ENCODE measurements at regions not wholly inside any gene's neighbourhood (a gene's known extent, or its start where the extent isn't known, plus 50 kb on each side); places are given as distances from the start of the nearest gene placed in this dataset.

DNA sequence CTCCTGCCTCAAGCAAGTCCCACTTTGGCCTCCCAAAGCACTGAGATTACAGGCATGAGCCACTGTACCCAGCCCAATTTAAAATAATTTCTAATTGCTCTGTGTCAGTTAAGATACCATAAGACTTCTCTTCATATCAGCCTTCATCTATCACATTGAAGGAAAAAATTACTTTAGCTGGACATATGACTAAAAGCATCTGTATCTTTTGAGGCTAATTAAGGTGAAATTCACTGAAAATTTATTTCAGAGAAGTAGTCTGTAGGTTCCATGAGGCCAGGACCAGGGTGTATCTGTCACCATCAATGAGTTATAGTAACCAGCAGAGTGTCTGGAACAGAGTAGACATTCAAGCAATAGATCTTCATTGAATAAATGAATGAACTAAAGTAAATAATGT, 205.2 kb upstream of the PHYHIPL start:
- peaks cover 0 to 6% (median 0%) of the 10 kb centered on the region in 4 donors for H3K4me1 ChIP-seq
- intact Hi-C loops (cut with DNase I; ENCODE audit: low total_unique reads): no loop called here
- no peak overlapping the region for H3K27ac ChIP-seq
- TF ChIP-seq, protein P1, sequence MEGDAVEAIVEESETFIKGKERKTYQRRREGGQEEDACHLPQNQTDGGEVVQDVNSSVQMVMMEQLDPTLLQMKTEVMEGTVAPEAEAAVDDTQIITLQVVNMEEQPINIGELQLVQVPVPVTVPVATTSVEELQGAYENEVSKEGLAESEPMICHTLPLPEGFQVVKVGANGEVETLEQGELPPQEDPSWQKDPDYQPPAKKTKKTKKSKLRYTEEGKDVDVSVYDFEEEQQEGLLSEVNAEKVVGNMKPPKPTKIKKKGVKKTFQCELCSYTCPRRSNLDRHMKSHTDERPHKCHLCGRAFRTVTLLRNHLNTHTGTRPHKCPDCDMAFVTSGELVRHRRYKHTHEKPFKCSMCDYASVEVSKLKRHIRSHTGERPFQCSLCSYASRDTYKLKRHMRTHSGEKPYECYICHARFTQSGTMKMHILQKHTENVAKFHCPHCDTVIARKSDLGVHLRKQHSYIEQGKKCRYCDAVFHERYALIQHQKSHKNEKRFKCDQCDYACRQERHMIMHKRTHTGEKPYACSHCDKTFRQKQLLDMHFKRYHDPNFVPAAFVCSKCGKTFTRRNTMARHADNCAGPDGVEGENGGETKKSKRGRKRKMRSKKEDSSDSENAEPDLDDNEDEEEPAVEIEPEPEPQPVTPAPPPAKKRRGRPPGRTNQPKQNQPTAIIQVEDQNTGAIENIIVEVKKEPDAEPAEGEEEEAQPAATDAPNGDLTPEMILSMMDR (IDR thresholded peaks at IDR 0.05): no peak
- no peak for TF ChIP-seq POLR2A (IDR thresholded peaks at IDR 0.05)
- no peak for TF ChIP-seq EP300 (IDR thresholded peaks at IDR 0.05)
- TF ChIP-seq POLR2AphosphoS5 (IDR thresholded peaks at IDR 0.05): no peak
- no peak for DNase-seq
- H3K4me3 ChIP-seq: no peak overlapping the region
- H3K36me3 ChIP-seq: no peaks in the 10 kb centered on the region
- peaks cover 0 to 4% (median 0%) of the 10 kb centered on the region in 3 donors for H3K27me3 ChIP-seq
- no peaks in the 10 kb centered on the region for H3K9me3 ChIP-seq

DNA sequence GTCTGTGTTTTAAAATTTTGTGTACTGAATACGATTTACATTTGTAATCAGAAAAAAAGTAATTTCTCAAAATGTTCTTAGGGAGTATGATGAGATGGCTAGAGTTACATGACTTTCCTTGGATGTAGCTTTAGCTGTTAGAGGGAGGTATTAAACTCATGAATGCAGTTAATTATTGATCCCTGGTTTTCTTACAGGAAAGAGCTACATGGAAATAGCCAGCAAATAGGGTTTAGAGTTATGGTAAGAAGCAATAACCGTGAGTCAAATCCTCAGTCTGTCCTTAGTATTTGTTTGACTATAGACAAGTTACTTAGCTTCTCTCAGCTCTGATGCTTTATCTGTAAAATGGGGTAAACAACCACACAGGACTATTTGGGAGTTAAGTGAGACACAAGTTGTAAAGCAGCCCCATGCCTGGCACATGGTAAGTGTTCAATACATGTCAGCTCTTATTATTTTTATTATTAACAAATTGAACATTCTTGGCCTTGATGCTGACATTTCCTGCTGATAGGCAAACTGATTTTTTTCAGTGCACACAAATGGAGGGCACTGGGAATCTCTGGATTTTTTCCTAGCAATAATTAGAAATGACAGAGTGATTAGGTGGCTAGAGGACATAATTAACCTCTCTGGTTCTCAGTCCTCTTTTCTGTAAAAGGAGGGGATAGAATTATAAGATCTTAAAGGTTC, 204.5 kb upstream of the PHYHIPL start:
- Histone ChIP-seq H3K4me3 (no peak overlapping the region), H3K36me3 (no peaks in the 10 kb centered on the region), H3K4me1 (peaks cover 0 to 6% (median 0%) of the 10 kb centered on the region in 4 donors), H3K27me3 (peaks cover 0 to 4% (median 0%) of the 10 kb centered on the region in 3 donors), H3K9me3 (no peaks in the 10 kb centered on the region), H3K27ac (no peak overlapping the region)
- TF ChIP-seq POLR2A (IDR thresholded peaks at IDR 0.05) (no peak), POLR2AphosphoS5 (IDR thresholded peaks at IDR 0.05) (no peak), EP300 (IDR thresholded peaks at IDR 0.05) (no peak)
- TF ChIP-seq, protein P1 (IDR thresholded peaks at IDR 0.05): no peak
- no peak for DNase-seq
- WGBS, 5 donors: 62 to 76% (median 67%) methylated on average over 2 of the region's 2 CpGs
- intact Hi-C loops (cut with DNase I; ENCODE audit: low total_unique reads): no loop called here

DNA sequence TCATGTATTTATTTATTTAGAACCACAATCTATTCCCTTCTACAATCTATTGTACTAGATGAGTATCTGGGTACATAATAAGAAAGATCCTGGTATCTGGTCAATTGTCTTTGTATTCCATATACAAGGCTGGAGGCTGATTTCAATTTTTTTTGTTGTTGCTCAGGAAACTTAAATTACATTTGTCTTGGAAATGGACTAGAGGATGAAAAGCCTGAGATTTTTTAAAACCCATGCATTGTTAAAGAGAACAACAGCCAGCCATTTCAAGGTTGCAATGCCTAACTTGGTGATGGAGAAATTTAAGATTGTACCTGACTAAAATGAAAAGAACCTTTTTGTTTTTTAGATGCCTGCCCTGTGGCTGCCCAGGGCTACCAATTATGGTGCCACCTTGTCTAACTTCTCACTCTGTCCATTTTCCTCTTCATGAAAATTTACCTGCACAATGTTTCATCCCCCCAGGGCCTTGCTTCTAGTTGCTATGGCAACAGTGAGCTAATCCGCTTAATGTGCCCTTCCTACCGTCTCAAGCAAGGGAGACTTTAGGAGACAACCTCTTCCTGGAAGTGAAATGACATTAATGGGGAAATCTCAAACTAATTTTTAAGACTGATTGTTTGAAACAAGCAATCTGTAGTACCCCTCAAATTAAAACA, 203.7 kb upstream of the PHYHIPL start:
- Histone ChIP-seq H3K4me3 (no peak overlapping the region), H3K27ac (no peak overlapping the region), H3K4me1 (peaks cover 0 to 1% (median 0%) of the 10 kb centered on the region in 4 donors), H3K9me3 (no peaks in the 10 kb centered on the region), H3K36me3 (no peaks in the 10 kb centered on the region), H3K27me3 (peaks cover 0 to under 1% (median 0%) of the 10 kb centered on the region in 3 donors)
- WGBS, 5 donors: 75 to 85% (median 84%) methylated on average over 2 of the region's 2 CpGs
- TF ChIP-seq, protein P1 (IDR thresholded peaks at IDR 0.05): no peak
- TF ChIP-seq EP300 (IDR thresholded peaks at IDR 0.05) (no peak), POLR2A (IDR thresholded peaks at IDR 0.05) (no peak), POLR2AphosphoS5 (IDR thresholded peaks at IDR 0.05) (no peak)
- DNase-seq: no peak
- intact Hi-C loops (cut with DNase I; ENCODE audit: low total_unique reads): no loop called here

DNA sequence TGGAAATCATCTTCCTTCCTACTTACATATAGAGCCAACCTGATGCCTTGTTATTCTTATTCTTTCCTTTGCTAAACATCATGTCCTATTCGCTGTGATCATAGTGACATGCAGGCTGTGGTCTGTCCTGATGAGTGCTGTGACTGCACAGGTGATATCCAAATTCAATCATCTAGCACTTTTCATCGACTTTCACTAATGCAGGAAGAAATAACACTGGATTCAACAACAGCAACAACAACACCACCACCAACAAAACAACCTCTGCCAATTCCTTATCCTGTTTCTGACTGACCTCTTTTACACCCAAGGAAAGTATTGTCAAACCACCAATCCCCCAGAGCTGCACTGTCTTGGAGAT, 203.2 kb upstream of the PHYHIPL start:
- WGBS, 5 donors: 77 to 91% (median 80%) methylated on average over 2 of the region's 2 CpGs
- intact Hi-C loops (cut with DNase I; ENCODE audit: low total_unique reads): no loop called here
- DNase-seq: no peak

More for the DNA sequence above, 203.2 kb upstream of the PHYHIPL start:
- H3K27ac ChIP-seq: no peak overlapping the region
- no peak overlapping the region for H3K4me3 ChIP-seq
- no peaks in the 10 kb centered on the region for H3K36me3 ChIP-seq
- TF ChIP-seq POLR2A (IDR thresholded peaks at IDR 0.05) (no peak), POLR2AphosphoS5 (IDR thresholded peaks at IDR 0.05) (no peak), EP300 (IDR thresholded peaks at IDR 0.05) (no peak)
- TF ChIP-seq, protein P1 (IDR thresholded peaks at IDR 0.05): no peak
- H3K9me3 ChIP-seq: no peaks in the 10 kb centered on the region
- no peaks in the 10 kb centered on the region for H3K27me3 ChIP-seq
- H3K4me1 ChIP-seq: no peaks in the 10 kb centered on the region
